Fibroblast of lung (primary cell): ENCODE measurements at regions not wholly inside any gene's neighbourhood (a gene's known extent, or its start where the extent isn't known, plus 50 kb on each side); places are given as distances from the start of the nearest gene placed in this dataset.

Experiments used
- EZH2 ChIP-seq: IDR thresholded peaks from 2 replicates; pipeline ENCODE4 v1.5.1; 2012; ENCODE audit warnings: low read length, control low read depth, mild to moderate bottlenecking; ENCODE audit errors: missing control alignments
- TF ChIP-seq, protein P1 (sequence below), 2 donors: IDR thresholded peaks in 1 of 2; conservative IDR thresholded peaks in 1 of 2; 1 replicate in 1 of 2; 2 replicates in 1 of 2; pipeline ENCODE4 v1.5.1; 2011 to 2012; ENCODE audit warnings: low read length in 2 of 2, control low read depth in 1 of 2, inconsistent platforms in 1 of 2, low read depth in 1 of 2, mild to moderate bottlenecking in 1 of 2

DNA sequence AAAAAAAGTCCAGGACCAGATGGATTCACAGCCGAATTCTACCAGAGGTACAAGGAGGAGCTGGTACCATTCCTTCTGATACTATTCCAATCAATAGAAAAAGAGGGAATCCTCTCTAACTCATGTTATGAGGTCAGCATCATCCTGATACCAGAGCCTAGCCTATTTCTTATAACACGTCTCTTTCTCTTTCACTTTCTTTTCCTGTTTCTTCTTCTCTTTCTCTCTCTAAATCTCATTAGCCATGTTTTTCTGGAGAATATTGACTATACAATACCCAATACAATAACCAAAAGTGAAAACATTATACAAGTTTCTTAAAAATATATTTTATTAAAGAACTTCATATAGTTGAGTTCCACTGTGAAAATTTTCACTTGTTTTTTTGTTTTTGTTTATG lies 1154.9 kb upstream of the PCDH7 start:
- TF ChIP-seq, protein P1, sequence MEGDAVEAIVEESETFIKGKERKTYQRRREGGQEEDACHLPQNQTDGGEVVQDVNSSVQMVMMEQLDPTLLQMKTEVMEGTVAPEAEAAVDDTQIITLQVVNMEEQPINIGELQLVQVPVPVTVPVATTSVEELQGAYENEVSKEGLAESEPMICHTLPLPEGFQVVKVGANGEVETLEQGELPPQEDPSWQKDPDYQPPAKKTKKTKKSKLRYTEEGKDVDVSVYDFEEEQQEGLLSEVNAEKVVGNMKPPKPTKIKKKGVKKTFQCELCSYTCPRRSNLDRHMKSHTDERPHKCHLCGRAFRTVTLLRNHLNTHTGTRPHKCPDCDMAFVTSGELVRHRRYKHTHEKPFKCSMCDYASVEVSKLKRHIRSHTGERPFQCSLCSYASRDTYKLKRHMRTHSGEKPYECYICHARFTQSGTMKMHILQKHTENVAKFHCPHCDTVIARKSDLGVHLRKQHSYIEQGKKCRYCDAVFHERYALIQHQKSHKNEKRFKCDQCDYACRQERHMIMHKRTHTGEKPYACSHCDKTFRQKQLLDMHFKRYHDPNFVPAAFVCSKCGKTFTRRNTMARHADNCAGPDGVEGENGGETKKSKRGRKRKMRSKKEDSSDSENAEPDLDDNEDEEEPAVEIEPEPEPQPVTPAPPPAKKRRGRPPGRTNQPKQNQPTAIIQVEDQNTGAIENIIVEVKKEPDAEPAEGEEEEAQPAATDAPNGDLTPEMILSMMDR (conservative IDR thresholded peaks at IDR 0.05 in 1 of 2, IDR thresholded peaks at IDR 0.05 in 1 of 2; ENCODE audit: low read depth in 1 of 2, low read length in 2 of 2): no peak
- TF ChIP-seq EZH2: no peak
